Tibial artery (tissue), 4 donors: ENCODE measurements at regions not wholly inside any gene's neighbourhood (a gene's known extent, or its start where the extent isn't known, plus 50 kb on each side); places are given as distances from the start of the nearest gene placed in this dataset.

Experiments
- DNase-seq, 2 donors: peaks; one replicate each; pipeline ENCODE4 v3.0.0-alpha.2; 2019
- H3K27ac ChIP-seq, 2 donors: fragments of 200-600 bp; sonication (generic) in 1 of 2; 1 replicate in 1 of 2; 2 replicates in 1 of 2; pipeline ENCODE4 v1.5.1; 2018 to 2019; ENCODE audit warnings: mild to moderate bottlenecking in 1 of 2
- H3K27me3 ChIP-seq, 2 donors: fragments of 200-600 bp; sonication (generic) in 1 of 2; one replicate each; pipeline versions ENCODE4 v1.5.1 to v1.6.0; 2016 to 2019
- H3K36me3 ChIP-seq, 3 donors: fragments of 200-600 bp; sonication (generic) in 2 of 3; one replicate each; pipeline ENCODE4 v1.5.1; 2016 to 2019; ENCODE audit warnings: mild to moderate bottlenecking in 2 of 3
- H3K4me1 ChIP-seq, 4 donors: fragments of 200-600 bp; sonication (generic) in 2 of 4; 1 replicate in 3 of 4; 2 replicates in 1 of 4; pipeline ENCODE4 v1.5.1; 2016 to 2019
- H3K4me3 ChIP-seq, 2 donors: fragments of 200-600 bp; sonication (generic) in 1 of 2; 1 replicate in 1 of 2; 2 replicates in 1 of 2; pipeline ENCODE4 v1.5.1; 2018 to 2019; ENCODE audit warnings: mild to moderate bottlenecking in 2 of 2
- H3K9me3 ChIP-seq, 3 donors: fragments of 200-600 bp; sonication (generic) in 1 of 3; one replicate each; pipeline ENCODE4 v1.5.1; 2016 to 2019
- intact Hi-C: fragments of 100-400 bp; cut with DNase I; formaldehyde crosslinking; loops from one replicate; pipeline ENCODE4 v1.15.0; 2023; ENCODE audit warnings: low total_unique reads
- TF ChIP-seq, protein P1 (sequence below), 2 experiments: fragments of 200-600 bp in 1 of 2; fragments of 450-650 bp in 1 of 2; IDR thresholded peaks; one replicate each; pipeline ENCODE4 v1.5.1; 2017 to 2019; ENCODE audit warnings: antibody characterized with exemption in 2 of 2, mild to moderate bottlenecking in 1 of 2, moderate library complexity in 1 of 2

DNA sequence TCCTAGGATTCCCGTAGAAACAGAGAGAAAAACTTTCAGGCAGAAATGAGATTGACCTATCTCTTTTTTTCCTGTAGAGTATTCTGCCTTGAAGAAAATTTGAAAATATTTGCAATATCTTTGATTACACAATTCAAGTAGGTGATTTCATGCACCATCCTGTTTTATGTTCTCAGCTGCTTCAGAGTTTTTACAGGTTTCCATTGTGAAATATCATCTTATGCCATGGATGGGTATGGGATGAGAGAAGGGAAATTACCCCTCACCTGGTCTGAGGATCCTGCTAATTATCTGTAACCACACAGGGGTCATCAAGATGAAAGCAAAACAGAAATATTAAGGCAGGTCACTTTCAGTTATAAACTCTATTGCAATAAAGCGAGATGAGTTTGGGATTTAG is 264.8 kb downstream of the TXNL1 start:
- Histone ChIP-seq H3K4me1 (no peaks in the 10 kb centered on the region), H3K27ac (no peak overlapping the region), H3K27me3 (no peaks in the 10 kb centered on the region), H3K9me3 (no peaks in the 10 kb centered on the region), H3K36me3 (no peaks in the 10 kb centered on the region), H3K4me3 (no peak overlapping the region)
- intact Hi-C loops: no loop called here
- TF ChIP-seq, protein P1, sequence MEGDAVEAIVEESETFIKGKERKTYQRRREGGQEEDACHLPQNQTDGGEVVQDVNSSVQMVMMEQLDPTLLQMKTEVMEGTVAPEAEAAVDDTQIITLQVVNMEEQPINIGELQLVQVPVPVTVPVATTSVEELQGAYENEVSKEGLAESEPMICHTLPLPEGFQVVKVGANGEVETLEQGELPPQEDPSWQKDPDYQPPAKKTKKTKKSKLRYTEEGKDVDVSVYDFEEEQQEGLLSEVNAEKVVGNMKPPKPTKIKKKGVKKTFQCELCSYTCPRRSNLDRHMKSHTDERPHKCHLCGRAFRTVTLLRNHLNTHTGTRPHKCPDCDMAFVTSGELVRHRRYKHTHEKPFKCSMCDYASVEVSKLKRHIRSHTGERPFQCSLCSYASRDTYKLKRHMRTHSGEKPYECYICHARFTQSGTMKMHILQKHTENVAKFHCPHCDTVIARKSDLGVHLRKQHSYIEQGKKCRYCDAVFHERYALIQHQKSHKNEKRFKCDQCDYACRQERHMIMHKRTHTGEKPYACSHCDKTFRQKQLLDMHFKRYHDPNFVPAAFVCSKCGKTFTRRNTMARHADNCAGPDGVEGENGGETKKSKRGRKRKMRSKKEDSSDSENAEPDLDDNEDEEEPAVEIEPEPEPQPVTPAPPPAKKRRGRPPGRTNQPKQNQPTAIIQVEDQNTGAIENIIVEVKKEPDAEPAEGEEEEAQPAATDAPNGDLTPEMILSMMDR (IDR thresholded peaks at IDR 0.05): no peak
- no peak for DNase-seq

DNA sequence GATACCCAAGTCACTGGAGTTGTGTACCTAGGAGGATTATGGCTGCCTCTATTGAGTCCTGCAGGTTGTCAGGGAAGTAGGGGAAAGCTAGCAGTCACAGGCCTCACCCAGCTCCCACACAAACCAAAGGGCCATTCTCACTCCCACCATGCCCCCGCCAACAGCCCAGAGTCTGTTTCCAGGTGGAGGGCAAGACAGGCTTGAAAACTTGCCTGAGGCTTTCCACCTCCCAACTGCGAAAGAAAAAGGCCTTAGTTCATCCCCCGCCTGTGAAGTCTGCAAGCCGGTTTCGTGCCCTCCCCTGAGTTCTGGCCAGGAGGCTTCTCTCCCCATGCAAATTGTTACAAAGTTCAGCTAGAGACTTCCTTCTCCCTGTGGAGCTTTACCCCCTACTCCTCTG is 270.3 kb downstream of the TXNL1 start:
- TF ChIP-seq, protein P1 (IDR thresholded peaks at IDR 0.05): no peak
- no peaks in the 10 kb centered on the region for H3K9me3 ChIP-seq
- H3K4me3 ChIP-seq: no peak overlapping the region
- no peak overlapping the region for H3K27ac ChIP-seq
- no peaks in the 10 kb centered on the region for H3K36me3 ChIP-seq
- DNase-seq: no peak
- intact Hi-C loops: loop anchor here (10.0 kb wide), 1 partner anchor 103 kb away; no protein-coding TSS in a partner anchor
- H3K27me3 ChIP-seq: no peaks in the 10 kb centered on the region
- H3K4me1 ChIP-seq: no peaks in the 10 kb centered on the region

DNA sequence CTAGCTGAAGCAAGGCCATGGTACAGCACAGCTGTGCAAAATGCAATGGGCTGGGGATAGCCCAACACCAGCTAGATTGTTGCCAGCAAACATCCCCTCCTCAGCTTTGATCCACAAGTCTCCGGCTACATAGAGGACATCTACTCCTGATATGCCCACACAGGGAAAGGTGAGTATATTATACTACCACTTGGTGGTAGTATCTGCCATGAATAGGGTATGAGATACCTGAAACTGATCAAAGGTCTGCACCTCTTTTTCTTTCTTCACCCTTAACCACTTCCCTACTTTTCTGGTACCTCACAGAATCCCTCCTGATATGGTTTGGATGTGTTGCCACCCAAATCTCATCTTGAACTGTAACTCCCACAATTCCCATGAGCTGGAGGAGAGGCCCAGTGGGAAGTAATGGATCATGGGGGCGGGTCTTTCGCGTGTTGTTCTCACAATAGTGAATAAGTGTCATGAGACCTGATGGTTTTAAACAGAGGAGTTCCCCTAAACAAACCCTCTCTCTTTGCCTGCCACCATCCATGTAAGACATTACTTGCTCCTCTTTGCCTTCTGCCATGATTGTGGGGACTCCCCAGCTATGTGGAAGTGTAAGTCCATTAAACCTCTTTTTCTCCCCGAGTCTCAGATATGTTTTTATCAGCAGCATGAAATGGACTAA is 279.6 kb downstream of the TXNL1 start:
- Histone ChIP-seq H3K4me1 (no peaks in the 10 kb centered on the region), H3K27me3 (no peaks in the 10 kb centered on the region), H3K9me3 (peaks cover 0 to 8% (median 6%) of the 10 kb centered on the region in 3 donors), H3K27ac (no peak overlapping the region), H3K4me3 (no peak overlapping the region), H3K36me3 (no peaks in the 10 kb centered on the region)
- TF ChIP-seq, protein P1 (IDR thresholded peaks at IDR 0.05): no peak
- intact Hi-C loops: no loop called here
- no peak for DNase-seq

DNA sequence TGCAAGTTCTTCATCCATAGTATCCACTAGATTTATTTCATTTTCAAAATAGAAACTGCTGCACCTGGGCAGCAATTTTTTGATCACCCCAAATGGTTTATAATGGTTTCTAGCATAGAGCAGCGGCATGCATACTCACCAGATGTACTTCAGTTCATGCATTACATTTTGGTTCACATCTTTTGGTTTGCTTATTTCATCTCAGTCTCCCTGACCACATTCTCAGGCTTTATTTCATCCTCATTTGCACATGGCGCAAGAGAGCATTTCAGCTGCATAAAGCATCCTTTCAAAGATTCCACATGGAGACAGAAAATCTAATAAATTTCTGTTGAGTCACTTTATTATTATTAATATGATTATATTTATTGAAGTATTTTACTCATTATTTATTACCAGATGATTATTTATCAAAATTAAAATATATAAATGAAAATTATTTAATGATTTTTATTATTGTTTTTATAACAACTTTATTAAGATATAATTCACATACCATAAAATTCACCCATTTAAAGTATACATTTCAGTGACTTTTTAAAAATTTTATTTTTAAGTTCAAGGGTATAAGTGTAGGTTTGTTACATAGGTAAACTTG is 284.6 kb downstream of the TXNL1 start:
- Histone ChIP-seq H3K4me3 (no peak overlapping the region), H3K4me1 (no peaks in the 10 kb centered on the region), H3K9me3 (no peaks in the 10 kb centered on the region), H3K27ac (no peak overlapping the region), H3K36me3 (no peaks in the 10 kb centered on the region), H3K27me3 (no peaks in the 10 kb centered on the region)
- intact Hi-C loops: no loop called here
- no peak for DNase-seq
- TF ChIP-seq, protein P1 (IDR thresholded peaks at IDR 0.05): no peak

DNA sequence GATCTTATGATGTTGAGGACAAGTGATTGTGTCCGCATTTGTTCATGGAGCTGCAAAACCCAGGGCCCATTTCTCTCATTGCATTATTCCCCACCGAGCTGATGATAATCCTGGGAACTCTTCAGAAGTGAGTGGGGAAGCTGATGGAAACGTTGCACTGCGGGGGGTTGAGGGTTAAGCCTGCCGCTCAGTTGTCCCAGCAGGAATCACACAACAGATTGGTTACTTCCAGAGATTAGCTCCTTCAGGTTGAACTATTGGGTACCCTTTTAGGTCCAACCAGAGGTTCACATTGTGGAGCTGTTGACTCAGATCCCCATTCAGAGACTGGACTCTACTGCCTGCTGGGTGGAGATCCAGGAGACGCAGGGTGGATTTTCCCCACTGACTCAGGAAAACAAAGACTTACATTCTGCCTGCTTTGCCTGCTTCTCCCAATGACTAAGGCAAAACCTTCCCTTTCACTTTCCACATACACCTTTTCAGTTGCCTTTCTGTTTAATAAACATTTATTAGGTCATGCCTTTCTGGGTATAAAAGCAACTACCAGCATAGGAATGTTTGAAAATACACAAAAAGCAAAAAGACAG is 286.4 kb downstream of the TXNL1 start:
- Histone ChIP-seq H3K27ac (no peak overlapping the region), H3K9me3 (no peaks in the 10 kb centered on the region), H3K27me3 (no peaks in the 10 kb centered on the region), H3K36me3 (no peaks in the 10 kb centered on the region), H3K4me1 (no peaks in the 10 kb centered on the region), H3K4me3 (no peak overlapping the region)
- intact Hi-C loops: no loop called here
- DNase-seq: no peak
- TF ChIP-seq, protein P1 (IDR thresholded peaks at IDR 0.05): no peak
